IPS DF 6.9 (cell line): ENCODE measurements at regions not wholly inside any gene's neighbourhood (a gene's known extent, or its start where the extent isn't known, plus 50 kb on each side); places are given as distances from the start of the nearest gene placed in this dataset.

Experiments
- DNase-seq: peaks from one replicate; pipeline ENCODE4 v3.0.0-alpha.2; 2013; ENCODE audit warnings: low read depth, low spot score
- H3K27ac ChIP-seq: one replicate; pipeline ENCODE4 v1.5.1; 2013; ENCODE audit warnings: low read length, control low read depth
- H3K27me3 ChIP-seq: 2 replicates; pipeline ENCODE4 v1.6.1; 2013; ENCODE audit warnings: mild to moderate bottlenecking, low read length; ENCODE audit not compliant: control insufficient read depth, insufficient read depth
- H3K36me3 ChIP-seq: 2 replicates; pipeline ENCODE4 v1.6.1; 2013; ENCODE audit warnings: low read length; ENCODE audit not compliant: control insufficient read depth, insufficient read depth
- H3K4me1 ChIP-seq: 2 replicates; pipeline ENCODE4 v1.6.1; 2013; ENCODE audit warnings: low read length; ENCODE audit not compliant: control insufficient read depth, insufficient read depth
- H3K4me3 ChIP-seq: 2 replicates; pipeline ENCODE4 v1.5.1; 2013; ENCODE audit warnings: mild to moderate bottlenecking, low read length
- H3K9me3 ChIP-seq: 2 replicates; pipeline ENCODE4 v1.6.1; 2013; ENCODE audit warnings: low read length, inconsistent platforms; ENCODE audit not compliant: control insufficient read depth, insufficient read depth
- WGBS: extraction: QIAGEN DNeasy Blood & Tissue Kit; methylation state at CpG from one replicate; pipeline ENCODE4 v1.1.7; 2013; ENCODE audit warnings: mixed read lengths, missing lambda C conversion rate; ENCODE audit not compliant: insufficient read length, insufficient coverage; 5-methylcytosine and 5-hydroxymethylcytosine counted together

DNA sequence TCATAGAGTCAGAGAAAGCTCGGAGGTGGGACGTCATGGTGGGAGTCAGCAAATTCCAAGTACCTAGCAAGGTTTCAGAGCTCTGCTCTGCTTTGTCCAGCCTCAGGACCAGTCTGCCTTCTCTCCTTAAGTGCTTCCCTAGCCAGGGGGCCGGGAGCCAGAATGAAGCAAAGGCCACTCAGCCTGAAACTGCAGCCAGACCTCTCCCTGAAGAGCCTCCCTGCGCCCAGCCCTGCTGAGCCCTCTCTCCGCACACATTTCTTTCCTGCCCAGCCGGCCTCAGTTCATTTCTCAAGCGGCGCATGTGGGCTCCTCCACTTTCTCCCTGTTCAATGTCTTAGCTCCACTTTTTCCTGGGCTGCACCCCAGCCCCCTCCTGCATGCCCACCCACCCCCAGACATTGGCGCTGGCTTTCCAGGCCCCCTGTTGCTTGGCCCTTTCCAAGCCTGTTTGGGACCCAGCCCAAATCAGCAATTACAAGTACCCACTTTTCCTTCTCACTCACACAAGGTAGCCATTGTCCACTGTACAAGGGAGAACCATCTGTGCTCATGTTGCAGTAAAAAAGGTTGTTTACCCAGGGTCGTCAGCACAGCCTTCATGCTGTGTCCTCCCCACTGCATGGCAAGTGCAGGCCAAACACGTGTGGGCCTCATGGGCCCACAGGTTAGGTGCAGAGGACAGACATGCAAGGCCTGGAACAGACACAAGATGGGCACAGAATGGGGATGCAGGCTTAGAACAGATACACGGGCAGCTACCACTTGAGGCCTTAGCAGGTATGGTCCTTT lies 147.1 kb downstream of the MRPL14 start:
- no CpG with 5 or more reads among the region's 12 CpGs for WGBS
- Histone ChIP-seq H3K27ac (no peak overlapping the region), H3K4me3 (no peak overlapping the region), H3K36me3 (no peaks in the 10 kb centered on the region), H3K4me1 (no peaks in the 10 kb centered on the region), H3K9me3 (no peaks in the 10 kb centered on the region), H3K27me3 (no peaks in the 10 kb centered on the region)
- no peak for DNase-seq

DNA sequence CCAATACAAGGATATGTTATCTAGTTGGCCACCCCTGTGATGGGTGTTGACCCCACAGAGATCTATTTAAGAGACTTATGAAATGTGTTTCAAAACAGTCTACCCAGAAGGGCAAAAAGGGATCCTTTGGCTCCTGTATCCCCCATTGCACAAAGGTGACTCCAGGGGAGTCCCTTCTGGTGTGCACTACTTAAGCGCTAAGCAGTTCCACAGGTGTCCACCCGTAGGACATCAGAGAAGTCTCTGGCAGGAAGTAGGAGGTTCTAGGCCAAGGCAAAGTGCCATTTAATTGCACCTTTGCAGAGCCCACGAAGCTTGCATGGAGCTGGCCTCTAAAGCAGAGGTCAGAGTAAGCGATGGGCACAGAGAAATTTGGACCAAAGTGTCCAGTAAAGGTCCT lies 147.7 kb downstream of the MRPL14 start:
- H3K27me3 ChIP-seq, result no peaks in the 10 kb centered on the region

DNA sequence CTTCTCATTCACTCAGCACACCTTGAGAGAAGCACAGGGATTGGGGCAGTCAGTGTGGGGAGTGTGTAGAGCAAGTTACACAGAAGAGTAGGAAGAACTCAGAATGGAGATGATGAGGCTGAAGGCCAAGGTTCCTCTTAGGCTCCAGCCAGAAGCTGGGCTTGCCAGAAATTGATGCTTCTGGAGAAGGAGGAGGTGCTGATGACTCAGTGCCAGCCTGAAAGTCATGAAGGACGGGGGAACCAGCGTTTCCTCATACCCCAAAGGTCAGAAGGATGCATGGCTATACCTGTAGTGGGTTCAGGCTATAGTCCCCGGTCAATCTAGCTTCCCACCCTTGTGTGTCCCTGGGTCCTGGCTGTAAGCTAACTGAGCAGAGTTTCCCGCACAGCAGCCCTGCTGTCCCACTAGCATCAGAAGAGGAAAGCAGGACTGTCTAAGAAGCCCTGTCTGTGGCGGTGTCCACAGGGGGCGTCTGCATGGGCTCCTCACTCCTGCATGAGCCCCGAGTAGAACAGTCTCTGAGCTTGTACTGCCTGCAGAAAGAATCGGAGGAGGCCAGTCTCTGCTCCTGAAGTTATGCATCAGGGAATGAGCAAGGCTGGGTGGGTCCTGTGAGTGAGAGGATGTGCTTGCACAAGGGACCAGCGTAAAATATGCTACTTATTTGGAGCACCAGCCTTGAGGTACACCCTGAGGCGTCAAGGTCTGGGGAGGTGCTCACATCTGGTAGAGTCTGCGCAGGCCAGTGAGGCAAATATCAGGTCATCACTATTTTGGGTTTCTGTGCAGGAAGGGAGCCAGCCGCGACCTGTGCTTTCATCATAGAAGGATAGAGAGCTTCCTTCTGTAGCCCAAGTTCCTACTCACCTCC lies 148.5 kb downstream of the MRPL14 start:
- no CpG with 5 or more reads among the region's 13 CpGs for WGBS
- DNase-seq, result no peak

More for the DNA sequence above, 147.7 kb downstream of the MRPL14 start:
- Histone ChIP-seq H3K4me3 (no peak overlapping the region), H3K27ac (no peak overlapping the region), H3K36me3 (no peaks in the 10 kb centered on the region), H3K9me3 (no peaks in the 10 kb centered on the region), H3K4me1 (no peaks in the 10 kb centered on the region)
- WGBS, result no CpG with 5 or more reads among the region's 4 CpGs
- DNase-seq, result no peak

DNA sequence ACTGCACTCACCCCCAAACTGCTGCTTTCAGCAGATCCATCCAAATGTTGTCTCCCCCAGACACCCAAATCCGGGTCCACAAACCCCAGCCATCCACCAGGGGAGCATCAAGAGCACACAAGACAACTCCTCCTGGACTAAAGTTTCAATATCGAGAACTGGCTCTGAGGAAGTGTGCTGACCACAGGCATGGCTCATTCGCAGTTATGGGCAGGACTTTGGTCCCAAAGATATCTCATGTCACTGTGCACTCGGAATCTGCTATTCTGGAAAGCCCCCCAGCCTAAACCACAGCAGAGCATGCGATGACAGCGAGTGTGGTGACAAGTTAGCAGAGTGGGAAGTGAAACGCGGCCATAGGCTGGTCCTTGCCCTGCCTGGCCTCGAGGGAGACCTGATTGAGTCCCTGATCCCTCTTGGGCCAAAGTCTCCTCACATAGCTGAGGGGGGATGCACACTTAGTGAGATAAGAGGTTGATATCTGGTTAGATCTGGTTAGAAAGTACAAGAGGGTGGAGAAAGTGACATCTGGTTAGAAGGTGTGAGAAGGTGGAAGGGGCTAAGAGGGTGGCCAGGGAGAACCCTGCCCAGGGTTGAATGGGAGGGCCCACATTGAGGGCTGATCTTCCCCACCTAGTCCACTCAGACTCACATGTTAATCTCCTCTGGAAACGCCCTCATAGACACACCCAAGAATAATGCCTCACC lies 149.7 kb downstream of the MRPL14 start:
- no CpG with 5 or more reads among the region's 10 CpGs for WGBS
- no peaks in the 10 kb centered on the region for H3K4me1 ChIP-seq
- H3K27ac ChIP-seq, result no peak overlapping the region
- no peak for DNase-seq
- H3K36me3 ChIP-seq, result no peaks in the 10 kb centered on the region
- H3K27me3 ChIP-seq, result no peaks in the 10 kb centered on the region
- H3K9me3 ChIP-seq, result no peaks in the 10 kb centered on the region
- no peak overlapping the region for H3K4me3 ChIP-seq

More for the DNA sequence above, 148.5 kb downstream of the MRPL14 start:
- Histone ChIP-seq H3K27me3 (no peaks in the 10 kb centered on the region), H3K27ac (no peak overlapping the region), H3K4me3 (no peak overlapping the region), H3K36me3 (no peaks in the 10 kb centered on the region), H3K9me3 (no peaks in the 10 kb centered on the region), H3K4me1 (no peaks in the 10 kb centered on the region)

DNA sequence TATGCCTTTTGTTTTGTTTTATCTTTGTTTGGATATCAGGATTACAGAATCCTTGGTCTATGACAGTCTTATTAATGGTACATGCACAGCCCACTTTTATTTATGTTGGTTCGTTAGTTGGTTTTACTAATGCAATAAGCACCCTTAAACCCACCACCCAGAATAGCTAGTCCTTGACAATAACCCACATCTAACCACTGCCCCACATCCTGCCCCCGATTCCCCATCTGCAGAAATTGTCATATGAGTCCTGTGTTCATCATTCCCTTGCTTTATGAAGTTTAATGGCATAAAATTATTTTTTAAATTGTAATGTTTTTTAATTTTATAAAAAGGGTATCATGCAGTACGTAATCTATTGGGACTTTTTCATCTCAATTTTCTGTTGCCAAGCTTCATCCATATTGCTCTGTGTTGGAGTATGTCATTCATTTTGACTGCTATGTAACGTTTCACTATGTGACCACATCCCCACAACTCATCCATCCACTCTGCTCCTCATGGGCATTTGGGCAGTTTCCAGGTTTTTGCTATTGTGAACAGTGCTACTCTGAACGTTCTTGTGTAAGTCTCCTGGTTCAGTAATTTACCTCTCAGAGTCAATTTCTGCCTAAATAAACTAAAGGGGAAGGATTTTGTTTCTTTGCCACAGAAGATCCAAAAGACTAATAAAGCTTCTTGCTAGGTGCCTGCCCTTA lies 150.4 kb downstream of the MRPL14 start:
- no peaks in the 10 kb centered on the region for H3K4me1 ChIP-seq
- no peaks in the 10 kb centered on the region for H3K9me3 ChIP-seq
- no peak for DNase-seq
- WGBS, result 100% methylated on average over 1 of the region's 5 CpGs
- no peak overlapping the region for H3K4me3 ChIP-seq
- H3K36me3 ChIP-seq, result no peaks in the 10 kb centered on the region
- H3K27me3 ChIP-seq, result no peaks in the 10 kb centered on the region
- H3K27ac ChIP-seq, result no peak overlapping the region

DNA sequence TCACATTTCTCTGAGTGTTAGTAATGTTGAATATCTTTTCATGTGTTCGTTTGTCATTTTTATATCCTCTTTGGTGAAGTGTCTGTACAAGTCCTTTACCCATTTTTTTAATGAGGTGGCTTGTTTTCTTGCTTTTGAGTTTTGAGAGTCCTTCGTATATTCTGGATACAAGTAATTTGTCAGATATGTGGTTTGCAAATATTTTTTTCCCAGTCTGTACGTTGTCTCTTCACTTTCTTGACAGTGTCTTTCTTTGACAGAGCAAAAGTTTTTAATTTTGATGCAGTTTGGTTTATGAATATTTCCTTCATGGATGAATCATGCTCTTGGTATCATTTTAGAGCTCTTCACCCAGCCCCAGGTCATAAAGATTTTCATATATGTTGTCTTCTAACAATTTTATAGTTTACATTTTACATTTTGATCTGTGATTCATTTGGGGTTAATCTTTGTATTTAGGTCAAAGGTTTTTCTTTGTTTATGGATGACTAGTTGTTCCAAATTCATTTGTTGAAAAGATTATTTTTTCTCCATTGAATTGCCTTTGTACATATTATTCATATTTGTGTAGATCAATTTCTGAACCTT lies 152.5 kb downstream of the MRPL14 start:
- no peaks in the 10 kb centered on the region for H3K27me3 ChIP-seq
- no peaks in the 10 kb centered on the region for H3K9me3 ChIP-seq
- no peak overlapping the region for H3K4me3 ChIP-seq
- no peak overlapping the region for H3K27ac ChIP-seq
- WGBS, result no CpG with 5 or more reads among the region's 3 CpGs
- no peak for DNase-seq
- H3K4me1 ChIP-seq, result no peaks in the 10 kb centered on the region
- H3K36me3 ChIP-seq, result no peaks in the 10 kb centered on the region

DNA sequence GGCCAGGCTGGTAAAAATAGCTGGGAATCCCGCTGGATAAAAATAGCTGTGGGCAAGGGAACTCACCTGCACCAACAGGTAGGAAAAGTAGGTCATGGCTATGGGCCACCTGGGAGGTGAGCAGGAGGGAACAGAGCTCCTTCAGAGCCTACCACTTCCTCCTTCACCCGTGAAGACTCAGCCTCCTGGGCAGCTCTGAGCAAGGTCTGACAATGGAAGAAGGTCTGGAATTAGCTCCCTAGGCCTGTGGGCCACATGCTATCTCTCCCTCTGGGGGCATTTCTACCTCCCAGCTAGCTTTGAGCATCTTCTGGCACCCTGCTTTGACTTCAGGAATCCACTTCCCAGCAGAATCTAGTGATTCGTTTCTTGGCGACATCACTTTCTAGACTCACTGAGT lies 153.9 kb downstream of the MRPL14 start:
- H3K27ac ChIP-seq, result no peak overlapping the region

DNA sequence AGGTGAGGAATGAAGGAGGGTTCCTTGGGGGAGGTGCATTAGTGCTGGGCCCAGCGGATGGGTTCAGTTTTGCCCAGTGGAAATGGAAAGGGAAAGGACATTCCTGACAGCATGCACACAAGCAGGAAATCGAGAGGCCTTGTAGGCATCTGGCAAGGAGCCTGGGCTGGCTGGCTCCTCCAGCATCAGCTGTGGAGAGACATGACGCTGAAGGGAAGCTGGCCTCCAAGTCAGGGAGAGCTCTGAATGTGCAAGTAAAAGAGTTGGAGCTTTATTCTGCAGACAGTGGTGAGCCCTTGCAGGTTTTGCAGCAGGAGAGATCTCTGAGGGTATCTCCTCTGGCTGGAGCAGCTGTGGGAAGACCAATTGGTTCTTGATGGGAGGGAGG lies 154.3 kb downstream of the MRPL14 start:
- no peak for DNase-seq
- Histone ChIP-seq H3K27me3 (no peaks in the 10 kb centered on the region), H3K4me1 (0 out of 2 replicates have a peak, but pooled peaks cover 1% of the 10 kb centered on the region), H3K36me3 (no peaks in the 10 kb centered on the region), H3K9me3 (no peaks in the 10 kb centered on the region), H3K4me3 (no peak overlapping the region), H3K27ac (no peak overlapping the region)
- no CpG with 5 or more reads among the region's 3 CpGs for WGBS

More for the DNA sequence above, 153.9 kb downstream of the MRPL14 start:
- no peak overlapping the region for H3K4me3 ChIP-seq
- no peaks in the 10 kb centered on the region for H3K27me3 ChIP-seq
- WGBS, result no CpG with 5 or more reads among the region's 4 CpGs
- H3K4me1 ChIP-seq, result 0 out of 2 replicates have a peak, but pooled peaks cover 1% of the 10 kb centered on the region
- H3K9me3 ChIP-seq, result no peaks in the 10 kb centered on the region
- DNase-seq, result no peak
- no peaks in the 10 kb centered on the region for H3K36me3 ChIP-seq

DNA sequence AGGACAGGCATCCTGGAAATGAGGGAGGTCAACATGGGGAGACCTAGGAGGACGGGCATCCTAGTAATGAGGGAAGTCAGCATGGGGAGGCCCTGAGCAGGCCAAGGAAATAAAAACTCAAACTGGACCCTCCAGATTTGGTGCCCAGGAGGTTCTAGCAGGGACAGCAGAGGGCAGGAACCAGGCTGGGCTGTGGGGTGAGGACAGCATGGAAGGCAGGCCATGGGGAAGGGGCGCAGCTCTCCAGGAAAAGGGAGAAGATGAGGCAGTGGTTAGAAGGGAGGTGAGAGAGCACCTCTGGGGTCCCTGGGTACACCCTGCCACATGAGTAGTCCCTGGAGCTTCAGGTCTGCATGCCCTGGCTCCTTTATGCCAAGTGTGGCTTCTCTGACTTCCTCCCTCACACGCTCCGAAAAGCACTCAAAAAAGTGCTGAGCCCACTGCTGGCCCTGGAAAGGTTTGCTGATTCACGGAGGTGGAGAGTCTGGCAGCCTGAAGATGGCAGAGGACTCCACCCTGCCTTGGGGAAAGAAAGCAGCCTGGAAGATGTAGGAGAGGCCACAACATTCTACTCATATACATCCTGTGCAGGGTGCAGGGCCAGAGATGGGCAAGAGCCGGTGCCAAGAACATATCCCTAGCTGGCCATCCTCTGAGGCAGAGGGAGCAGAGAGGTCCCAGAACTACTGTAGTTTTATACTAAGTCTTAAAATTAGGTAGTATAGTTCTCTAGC lies 154.9 kb downstream of the MRPL14 start:
- no peak for DNase-seq
- H3K27me3 ChIP-seq, result no peaks in the 10 kb centered on the region
- H3K4me1 ChIP-seq, result 0 out of 2 replicates have a peak, but pooled peaks cover 1% of the 10 kb centered on the region
- no peak overlapping the region for H3K4me3 ChIP-seq
- H3K36me3 ChIP-seq, result no peaks in the 10 kb centered on the region
- no CpG with 5 or more reads among the region's 6 CpGs for WGBS
- no peak overlapping the region for H3K27ac ChIP-seq
- no peaks in the 10 kb centered on the region for H3K9me3 ChIP-seq
